ENCODE measurements at regions not wholly inside any gene's neighbourhood (a gene's known extent, or its start where the extent isn't known, plus 50 kb on each side); places are given as distances from the start of the nearest gene placed in this dataset.

GRCh38 chr19:30630289-30631032 is 258.3 kb downstream of the ZNF536 start:
- DNase-seq (ENCODE audit: low read depth) = no peak

GRCh38 chr19:30629086-30629485 is 256.9 kb downstream of the ZNF536 start:
- DNase-seq (ENCODE audit: low read depth) = no peak

- no peak for DNase-seq (ENCODE audit: low read depth)
Measured at GRCh38 chr19:30626626-30626966, 254.4 kb downstream of the ZNF536 start.

- no peak for DNase-seq (ENCODE audit: low read depth)
Measured at GRCh38 chr19:30625947-30626625, 253.9 kb downstream of the ZNF536 start.

GRCh38 chr19:30622276-30622675 is 250.1 kb downstream of the ZNF536 start:
- no peak for DNase-seq (ENCODE audit: low read depth)

GRCh38 chr19:30621326-30621920 is 249.2 kb downstream of the ZNF536 start:
- no peak for DNase-seq (ENCODE audit: low read depth)

- no peak for DNase-seq (ENCODE audit: low read depth)
Measured at GRCh38 chr19:30620354-30620753, 248.2 kb downstream of the ZNF536 start.

GRCh38 chr19:30609656-30610270 is 237.6 kb downstream of the ZNF536 start:
- no peak for DNase-seq (ENCODE audit: low read depth)

GRCh38 chr19:30608471-30608870 is 236.3 kb downstream of the ZNF536 start:
- no peak for DNase-seq (ENCODE audit: low read depth)

Measured in HS-27A (cell line).